ENCODE measurements at regions not wholly inside any gene's neighbourhood (a gene's known extent, or its start where the extent isn't known, plus 50 kb on each side); places are given as distances from the start of the nearest gene placed in this dataset.

DNA sequence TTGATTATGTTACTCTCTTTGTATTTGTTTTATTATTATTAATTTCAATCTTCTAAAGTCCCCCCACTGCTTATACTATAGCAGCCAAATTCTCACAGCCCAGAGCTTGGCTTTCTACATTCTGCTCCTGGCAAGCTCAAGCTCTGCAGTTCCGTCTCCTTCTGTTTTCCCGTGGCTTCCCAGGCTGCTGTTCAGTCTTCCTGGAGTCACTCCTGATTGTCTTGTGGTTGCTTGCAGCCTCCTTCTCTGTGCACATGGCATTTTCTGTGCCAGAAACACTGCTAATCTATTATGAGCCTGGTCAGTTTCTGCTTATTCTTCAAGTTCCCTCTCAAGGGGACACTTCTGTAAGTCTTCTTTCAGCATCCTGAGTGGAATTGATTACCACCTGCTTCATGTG lies 533.7 kb upstream of the IGFBP3 start (continued):
- TF ChIP-seq FOXM1 (IDR thresholded peaks at IDR 0.05; ENCODE audit: low read depth, low read length) (no peak), MEF2A (IDR thresholded peaks at IDR 0.05; ENCODE audit: insufficient read depth, low read depth, low read length) (no peak), ZNF274 (IDR thresholded peaks at IDR 0.05; ENCODE audit: insufficient read depth, insufficient read length) (no peak), SREBF2 (IDR thresholded peaks at IDR 0.05; ENCODE audit: low read length) (no peak), CREM (IDR thresholded peaks at IDR 0.05; ENCODE audit: low read depth) (no peak), IRF5 (IDR thresholded peaks at IDR 0.05; ENCODE audit: borderline replicate concordance) (no peak), POU2F2 (IDR thresholded peaks at IDR 0.05; ENCODE audit: borderline replicate concordance, low read depth, low read length) (no peak), EGR1 (IDR thresholded peaks at IDR 0.05; ENCODE audit: borderline replicate concordance in 1 of 2, low read depth in 2 of 2, low read length in 2 of 2) (no peak)

DNA sequence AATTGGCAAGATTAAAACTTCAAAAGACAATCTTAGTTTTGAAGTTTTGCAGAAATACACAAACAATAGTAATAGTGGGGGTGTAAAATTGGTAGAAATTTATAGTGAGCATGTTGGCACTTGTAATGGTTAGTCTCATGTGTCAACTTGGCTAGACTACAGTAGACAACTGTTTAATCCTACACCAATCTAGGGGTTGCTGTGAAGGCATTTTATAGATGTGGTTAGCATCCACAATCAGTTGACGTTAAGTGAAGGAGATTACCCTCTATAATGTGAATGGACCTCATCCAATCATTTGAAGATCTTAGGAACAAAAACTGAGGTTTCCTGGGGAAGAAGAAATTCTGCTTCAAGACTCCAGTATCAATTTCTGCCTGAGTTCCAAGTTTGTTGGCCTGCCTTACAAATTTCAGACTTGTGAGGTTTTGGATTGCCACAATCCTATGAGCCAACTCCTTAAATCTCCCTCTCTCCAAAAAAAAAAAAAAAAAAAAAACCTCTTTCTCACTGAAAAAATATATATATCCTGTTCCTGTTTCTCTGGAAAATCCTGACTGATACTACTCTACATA lies 531.6 kb upstream of the IGFBP3 start:
- FAIRE-seq, result no peak
- intact Hi-C loops (cut with micrococcal nuclease; ENCODE audit: unreplicated experiment), result no loop called here
- H4K20me1 ChIP-seq (ENCODE audit: control insufficient read depth, insufficient read depth), result no peaks in the 10 kb centered on the region
- no TSS peak for BruUV-seq (replicated peaks)
- 0% methylated on average over 1 of the region's 1 CpG for WGBS (ENCODE audit: insufficient coverage, insufficient replicate concordance, low lambda C conversion rate, missing lambda C conversion rate)
- ChIA-PET SMC1A (ENCODE audit: uncharacterized antibody, unreplicated experiment) (no interaction called here), POLR2A (no interaction called here), CTCF (no interaction called here), RAD21 (ENCODE audit: unreplicated experiment) (no interaction called here)
- no peaks in the 10 kb centered on the region for H3K4me1 ChIP-seq (ENCODE audit: control insufficient read depth, insufficient read depth, low read length)
- H2AFZ ChIP-seq (ENCODE audit: control insufficient read depth, low read depth, low read length), result no peak overlapping the region
- DNase-seq (ENCODE audit: low read depth, low spot score), result no peak
- no peaks in the 10 kb centered on the region for H3K9me3 ChIP-seq (replicated peaks; ENCODE audit: control insufficient read depth, insufficient read depth, low read length)
- no peak overlapping the region for H3K4me2 ChIP-seq (ENCODE audit: control insufficient read depth, insufficient read depth)
- in situ Hi-C loops (cut with MboI), result no loop called here
- ATAC-seq, result no peak
- no peaks in the 10 kb centered on the region for H3K27me3 ChIP-seq (replicated peaks in 1 of 2; ENCODE audit: control insufficient read depth in 2 of 2, insufficient read depth in 2 of 2, low read length in 1 of 2)
- H3K4me3 ChIP-seq, result no peak overlapping the region
- H3K36me3 ChIP-seq (ENCODE audit: control insufficient read depth in 2 of 2, insufficient read depth in 2 of 2, low read length in 1 of 2), result no peaks in the 10 kb centered on the region
- no peaks in the 10 kb centered on the region for H3K79me2 ChIP-seq (ENCODE audit: control insufficient read depth, insufficient read depth, low read length)
- TF ChIP-seq JUNB (IDR thresholded peaks at IDR 0.05) (no peak), NFYA (IDR thresholded peaks at IDR 0.05; ENCODE audit: borderline replicate concordance, low read depth, low read length) (no peak), ASH2L (IDR thresholded peaks at IDR 0.05; ENCODE audit: borderline replicate concordance, low read depth) (no peak), NRF1 (conservative IDR thresholded peaks at IDR 0.05; ENCODE audit: low read depth, low read length) (no peak)
- no peak overlapping the region for H3K27ac ChIP-seq (ENCODE audit: control insufficient read depth, insufficient read depth)
- no peak overlapping the region for H3K9ac ChIP-seq (ENCODE audit: control insufficient read depth, insufficient read depth, low read length)
